Mesenchymal stem cell (in vitro differentiated cells and primary cell): ENCODE measurements at regions not wholly inside any gene's neighbourhood (a gene's known extent, or its start where the extent isn't known, plus 50 kb on each side); places are given as distances from the start of the nearest gene placed in this dataset.
"Not testable (repeated sequence)": the region's sequence is repeated elsewhere in the genome, so short reads cannot be mapped to it uniquely, and the experiment has no call there.

Source experiments
- DNase-seq: peaks from one replicate; pipeline ENCODE4 v3.0.0-alpha.2; 2013
- H2AFZ ChIP-seq: one replicate; pipeline ENCODE4 v1.6.1; 2013; ENCODE audit warnings: low read depth, mild to moderate bottlenecking, control low read depth, inconsistent platforms, low read length, moderate library complexity
- H2AK5ac ChIP-seq: 2 replicates; pipeline ENCODE4 v1.6.1; 2013; ENCODE audit warnings: low read length, moderate library complexity, mild to moderate bottlenecking, inconsistent platforms; ENCODE audit not compliant: severe bottlenecking
- H2BK120ac ChIP-seq: one replicate; pipeline ENCODE4 v1.6.1; 2013; ENCODE audit warnings: low read depth, mild to moderate bottlenecking, inconsistent platforms, low read length, moderate library complexity
- H2BK12ac ChIP-seq, 2 experiments: one replicate each; pipeline ENCODE4 v1.6.1; 2013; ENCODE audit warnings: inconsistent platforms in 2 of 2, low read length in 2 of 2, mild to moderate bottlenecking in 2 of 2, moderate library complexity in 2 of 2, control low read depth in 1 of 2
- H2BK15ac ChIP-seq: one replicate; pipeline ENCODE4 v1.6.1; 2013; ENCODE audit warnings: mild to moderate bottlenecking, low read depth, inconsistent platforms; ENCODE audit not compliant: poor library complexity, severe bottlenecking
- H2BK5ac ChIP-seq: 2 replicates; pipeline ENCODE4 v1.6.1; 2013; ENCODE audit warnings: low read depth, mild to moderate bottlenecking, low read length, control low read depth, inconsistent platforms; ENCODE audit not compliant: poor library complexity, severe bottlenecking
- H3K14ac ChIP-seq, 2 experiments: one replicate each; pipeline ENCODE4 v1.6.1; 2013; ENCODE audit warnings: inconsistent platforms in 2 of 2, low read length in 2 of 2, control low read depth in 1 of 2, mild to moderate bottlenecking in 1 of 2, moderate library complexity in 1 of 2
- H3K18ac ChIP-seq, 2 experiments: one replicate each; pipeline ENCODE4 v1.6.1; 2013; ENCODE audit warnings: inconsistent platforms in 2 of 2, low read length in 2 of 2, control low read depth in 1 of 2, low read depth in 1 of 2, mild to moderate bottlenecking in 1 of 2
- H3K23ac ChIP-seq, 2 experiments: one replicate each; pipeline ENCODE4 v1.6.1; 2013; ENCODE audit warnings: inconsistent platforms in 2 of 2, low read length in 2 of 2, mild to moderate bottlenecking in 2 of 2, moderate library complexity in 2 of 2, control low read depth in 1 of 2
- H3K27ac ChIP-seq: 2 replicates; pipeline ENCODE4 v1.5.1; 2013; ENCODE audit warnings: mild to moderate bottlenecking, moderate library complexity, low read length, control low read depth, inconsistent platforms; ENCODE audit not compliant: poor library complexity, severe bottlenecking
- H3K27me3 ChIP-seq, 2 experiments: 2 replicates each; pipeline versions ENCODE4 v1.6.1 to v1.7.0; 2013; ENCODE audit warnings: low read length in 2 of 2, mild to moderate bottlenecking in 2 of 2, moderate library complexity in 2 of 2, control low read depth in 1 of 2, inconsistent platforms in 1 of 2; ENCODE audit not compliant: control insufficient read depth in 1 of 2, insufficient read depth in 1 of 2
- H3K36me3 ChIP-seq, 2 experiments: 2 replicates each; pipeline versions ENCODE4 v1.6.1 to v1.7.0; 2013; ENCODE audit warnings: low read length in 2 of 2, control low read depth in 1 of 2, inconsistent platforms in 1 of 2, low read depth in 1 of 2, mild to moderate bottlenecking in 1 of 2; ENCODE audit not compliant: insufficient read depth in 2 of 2, control insufficient read depth in 1 of 2
- H3K4ac ChIP-seq, 2 experiments: one replicate each; pipeline ENCODE4 v1.6.1; 2013; ENCODE audit warnings: inconsistent platforms in 2 of 2, low read length in 2 of 2, mild to moderate bottlenecking in 2 of 2, moderate library complexity in 2 of 2, control low read depth in 1 of 2, low read depth in 1 of 2
- H3K4me1 ChIP-seq: 2 replicates; pipeline ENCODE4 v1.6.1; 2013; ENCODE audit warnings: low read depth, low read length, control low read depth; ENCODE audit not compliant: control insufficient read depth, insufficient read depth
- H3K4me2 ChIP-seq: 2 replicates; pipeline ENCODE4 v1.6.1; 2013; ENCODE audit warnings: low read length, mild to moderate bottlenecking, inconsistent platforms; ENCODE audit not compliant: poor library complexity, severe bottlenecking
- H3K4me3 ChIP-seq, 2 experiments: 2 replicates each; pipeline versions ENCODE4 v1.5.1 to v1.7.0; 2013; ENCODE audit warnings: low read length in 2 of 2, mild to moderate bottlenecking in 2 of 2, control low read depth in 1 of 2, low read depth in 1 of 2; ENCODE audit not compliant: insufficient read depth in 1 of 2
- H3K79me1 ChIP-seq: replicated peaks from 2 replicates; pipeline ENCODE4 v1.6.1; 2013; ENCODE audit warnings: mild to moderate bottlenecking, control low read depth, low read length, inconsistent platforms; ENCODE audit not compliant: poor library complexity, severe bottlenecking
- H3K9ac ChIP-seq: 2 replicates; pipeline ENCODE4 v1.7.0; 2013; ENCODE audit warnings: mild to moderate bottlenecking, low read length, moderate library complexity
- H3K9me3 ChIP-seq: 2 replicates; pipeline ENCODE4 v1.7.0; 2013; ENCODE audit warnings: mild to moderate bottlenecking, low read length; ENCODE audit not compliant: control insufficient read depth
- H4K8ac ChIP-seq: one replicate; pipeline ENCODE4 v1.6.1; 2013; ENCODE audit warnings: inconsistent platforms, mild to moderate bottlenecking, low read length, moderate library complexity
- H4K91ac ChIP-seq: one replicate; pipeline ENCODE4 v1.6.1; 2013; ENCODE audit warnings: mild to moderate bottlenecking, low read length, inconsistent platforms
- WGBS: methylation state at CpG from one replicate; pipeline ENCODE4 v1.1.7; 2013; ENCODE audit warnings: mixed read lengths; 5-methylcytosine and 5-hydroxymethylcytosine counted together

GRCh38 chr6:58290177-58290576 is 972.7 kb downstream of the PRIM2 start:
- no peak overlapping the region for H3K18ac ChIP-seq
- no peak overlapping the region for H3K27ac ChIP-seq
- no peak overlapping the region for H3K4me2 ChIP-seq
- no peak overlapping the region for H3K23ac ChIP-seq
- no peaks in the 10 kb centered on the region for H3K27me3 ChIP-seq
- no peak overlapping the region for H2BK12ac ChIP-seq
- H3K79me1 ChIP-seq, result no peaks in the 10 kb centered on the region
- H2AFZ ChIP-seq, result no peak overlapping the region
- H3K9ac ChIP-seq, result no peak overlapping the region
- no peaks in the 10 kb centered on the region for H3K36me3 ChIP-seq
- H2AK5ac ChIP-seq, result no peak overlapping the region
- H3K4ac ChIP-seq, result no peak overlapping the region
- no peak overlapping the region for H2BK15ac ChIP-seq
- no peak overlapping the region for H2BK5ac ChIP-seq
- no peak overlapping the region for H4K8ac ChIP-seq
- H4K91ac ChIP-seq, result no peak overlapping the region
- no peak overlapping the region for H3K14ac ChIP-seq
- H2BK120ac ChIP-seq, result no peak overlapping the region
- H3K9me3 ChIP-seq, result no peaks in the 10 kb centered on the region
- DNase-seq, result no peak
- no peak overlapping the region for H3K4me3 ChIP-seq
- H3K4me1 ChIP-seq, result no peaks in the 10 kb centered on the region

DNA sequence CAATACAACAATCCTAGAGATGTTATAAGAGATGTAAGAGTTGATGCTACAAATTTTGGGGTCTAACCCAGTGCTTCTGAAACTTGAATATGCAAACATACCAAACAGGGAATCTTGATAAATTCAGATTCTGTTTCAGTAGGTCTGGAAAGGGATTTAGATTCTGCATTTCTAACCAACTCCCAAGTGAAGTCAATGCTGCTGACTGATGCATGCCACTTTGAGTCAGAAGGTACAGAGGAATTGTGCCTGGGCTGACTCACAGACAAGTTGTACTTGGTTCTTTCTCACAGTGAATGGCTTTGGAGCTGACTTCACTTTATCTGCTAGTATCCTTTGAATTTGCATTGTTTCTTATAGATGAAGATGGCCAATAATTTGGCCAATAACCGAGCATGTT is 973.9 kb downstream of the PRIM2 start:
- H2BK5ac ChIP-seq, H3K79me1 ChIP-seq, H3K9me3 ChIP-seq, H4K8ac ChIP-seq, H3K14ac ChIP-seq, H2AK5ac ChIP-seq, H2AFZ ChIP-seq, H3K4ac ChIP-seq, H3K4me1 ChIP-seq, H3K4me2 ChIP-seq, H3K27me3 ChIP-seq, H3K18ac ChIP-seq, H3K4me3 ChIP-seq, H3K36me3 ChIP-seq, H2BK12ac ChIP-seq, H3K9ac ChIP-seq, H3K27ac ChIP-seq, H2BK15ac ChIP-seq, DNase-seq, H3K23ac ChIP-seq, H4K91ac ChIP-seq, H2BK120ac ChIP-seq: not testable (repeated sequence)
- WGBS, result no CpG with 5 or more reads among the region's 1 CpG

DNA sequence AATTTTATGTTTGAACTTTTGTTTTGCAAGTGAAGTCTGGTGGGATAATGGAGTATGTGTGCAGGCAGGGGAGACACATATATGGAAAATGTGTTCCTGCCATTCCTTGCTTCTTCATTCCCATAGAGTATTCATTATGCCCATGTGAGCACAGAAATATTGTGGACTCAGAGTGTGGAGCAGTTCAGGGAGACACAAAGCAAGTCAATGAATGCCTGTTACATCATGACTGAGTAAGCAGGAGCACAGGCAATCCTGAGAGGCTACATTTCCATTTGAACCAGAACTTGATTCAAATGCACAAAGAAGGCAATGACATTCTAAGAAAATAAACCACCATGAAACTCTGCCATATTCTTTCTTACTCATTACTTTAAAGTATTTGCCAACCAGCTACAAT is 990.5 kb downstream of the PRIM2 start:
- not testable (repeated sequence) for H2AFZ ChIP-seq, H2BK15ac ChIP-seq, H3K79me1 ChIP-seq, H3K4ac ChIP-seq, H4K91ac ChIP-seq, H3K9me3 ChIP-seq, DNase-seq, H2BK120ac ChIP-seq, H3K23ac ChIP-seq, H3K27me3 ChIP-seq, H3K9ac ChIP-seq, H3K36me3 ChIP-seq, H3K4me3 ChIP-seq, H2BK5ac ChIP-seq, H4K8ac ChIP-seq, H3K4me2 ChIP-seq, H3K18ac ChIP-seq, H3K27ac ChIP-seq, H2BK12ac ChIP-seq, H3K14ac ChIP-seq, H3K4me1 ChIP-seq, H2AK5ac ChIP-seq

DNA sequence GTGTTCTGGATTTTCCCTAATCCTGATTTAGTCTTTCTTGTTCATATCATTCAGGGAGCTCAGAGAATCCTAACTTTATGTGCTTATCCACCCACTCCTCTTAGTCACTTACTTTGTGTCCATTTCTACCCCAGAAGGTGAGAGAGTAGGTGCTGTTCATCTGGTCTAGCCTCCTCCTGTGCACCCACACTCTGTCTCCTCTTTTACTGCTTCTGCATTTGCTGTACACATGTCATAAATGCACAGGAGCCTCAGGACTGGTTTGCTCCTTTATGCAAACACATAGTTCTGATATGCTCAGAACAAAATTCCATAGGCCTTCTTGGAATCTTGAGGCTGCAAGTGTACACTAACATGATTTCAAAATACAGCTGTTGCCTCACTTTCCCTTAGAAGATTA is 1014.7 kb downstream of the PRIM2 start:
- H3K14ac ChIP-seq, H3K9me3 ChIP-seq, H3K79me1 ChIP-seq, H4K91ac ChIP-seq, H3K27me3 ChIP-seq, DNase-seq, H2AFZ ChIP-seq, H3K9ac ChIP-seq, H3K4me3 ChIP-seq, H3K23ac ChIP-seq, H3K4ac ChIP-seq, H3K36me3 ChIP-seq, H3K18ac ChIP-seq, H3K27ac ChIP-seq, H2BK15ac ChIP-seq, H3K4me1 ChIP-seq, H2BK5ac ChIP-seq, H4K8ac ChIP-seq, H2BK120ac ChIP-seq, H3K4me2 ChIP-seq, H2BK12ac ChIP-seq, H2AK5ac ChIP-seq: not testable (repeated sequence)
